HG03432 (cell line): ENCODE measurements at regions not wholly inside any gene's neighbourhood (a gene's known extent, or its start where the extent isn't known, plus 50 kb on each side); places are given as distances from the start of the nearest gene placed in this dataset.
"Not testable (repeated sequence)": the region's sequence is repeated elsewhere in the genome, so short reads cannot be mapped to it uniquely, and the experiment has no call there.

Source experiments
- ATAC-seq: cut with Tn5 transposase; IDR thresholded peaks from one replicate; pipeline ENCODE4 v1.9.1; 2021; ENCODE audit warnings: mild to moderate bottlenecking, moderate library complexity; ENCODE audit not compliant: unreplicated experiment

DNA sequence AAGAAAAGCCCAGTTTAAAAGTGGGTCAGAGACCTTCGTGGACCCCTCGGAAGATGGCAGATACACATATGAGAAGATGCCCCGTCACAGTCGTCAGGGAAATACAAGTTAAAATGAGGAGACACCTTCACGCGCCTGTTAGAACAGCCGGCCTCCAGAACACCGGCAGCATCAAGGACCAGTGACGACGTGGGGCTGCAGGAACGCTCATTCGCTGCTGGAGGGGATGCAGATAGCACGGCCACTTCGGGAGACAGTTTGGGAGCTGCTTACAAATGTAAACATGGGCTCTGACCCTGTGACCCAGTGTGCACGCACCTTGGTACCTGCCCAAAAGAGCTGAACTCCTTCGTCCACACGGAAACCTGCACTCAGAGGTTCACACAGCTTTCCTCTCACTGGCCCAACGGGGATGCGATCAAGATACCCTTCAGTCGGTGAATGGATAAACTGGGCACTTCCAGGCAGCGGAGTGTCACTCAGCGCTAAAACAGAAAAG lies 83.7 kb upstream of the CTDP1 start:
- no peak for ATAC-seq

DNA sequence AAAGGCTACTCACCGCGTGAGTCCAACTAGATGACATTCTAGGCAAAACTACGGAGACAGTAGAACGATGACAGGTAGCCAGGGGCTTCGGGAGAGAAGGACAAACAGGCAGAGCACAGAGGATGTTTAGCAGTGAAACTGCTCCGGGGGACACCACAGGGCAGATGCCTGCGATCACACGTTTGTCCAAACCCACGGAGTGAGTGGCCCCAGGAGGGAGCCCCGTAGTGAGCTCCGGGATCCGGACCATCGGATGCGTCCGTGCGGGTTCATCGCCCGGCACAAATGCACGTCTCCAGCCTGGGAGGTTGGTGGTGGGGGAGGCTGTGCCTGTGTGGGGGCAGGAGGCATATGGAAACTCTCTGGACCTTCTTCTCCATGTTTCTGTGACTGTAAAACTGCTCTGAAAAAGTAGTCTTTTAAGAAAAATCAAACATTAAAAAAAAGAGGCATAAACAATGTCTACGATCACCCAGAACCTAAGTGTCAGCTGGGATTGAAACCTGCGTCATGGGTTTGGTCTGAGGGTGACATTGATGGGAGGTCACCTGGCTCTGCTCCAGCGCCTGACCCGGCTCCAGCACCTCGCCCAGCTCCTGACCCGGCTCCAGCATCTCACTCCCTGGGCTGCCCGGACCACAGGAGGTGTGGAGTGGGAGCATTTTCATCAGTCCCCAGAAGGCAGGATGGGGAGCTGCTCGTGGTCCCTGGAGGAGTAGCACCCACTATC lies 83.0 kb upstream of the CTDP1 start:
- no peak for ATAC-seq

DNA sequence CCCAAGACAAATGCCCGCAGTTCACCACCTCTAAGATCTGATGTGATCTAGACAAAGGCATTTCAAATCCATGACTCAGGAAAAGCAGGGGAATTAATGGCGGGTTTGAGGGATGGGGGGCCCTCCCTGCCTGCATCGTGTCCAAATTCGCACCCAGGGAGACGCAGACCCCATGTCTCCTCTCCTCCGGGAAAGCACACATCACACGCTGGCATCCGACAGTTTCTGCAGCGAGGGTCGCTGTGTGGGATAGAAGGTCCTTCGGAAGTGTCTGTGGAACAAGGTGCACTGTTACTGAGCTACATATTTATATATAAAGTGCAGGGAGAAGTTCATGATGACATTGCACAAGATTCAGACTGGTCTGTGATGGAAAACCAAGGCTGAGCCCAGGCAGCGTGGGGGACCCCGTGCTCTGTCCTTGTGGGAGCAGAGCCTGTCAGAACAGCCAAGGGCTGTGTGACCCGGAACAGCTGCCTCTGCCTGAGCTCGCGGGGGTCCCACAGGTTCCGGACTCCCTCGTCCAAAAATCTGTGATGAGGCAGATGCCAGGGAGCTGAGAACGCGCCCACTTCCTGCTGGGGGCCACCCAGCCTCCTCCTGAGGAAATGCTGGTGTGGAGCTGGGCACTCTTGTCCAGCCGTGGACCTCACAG lies 82.3 kb upstream of the CTDP1 start:
- ATAC-seq: no peak

DNA sequence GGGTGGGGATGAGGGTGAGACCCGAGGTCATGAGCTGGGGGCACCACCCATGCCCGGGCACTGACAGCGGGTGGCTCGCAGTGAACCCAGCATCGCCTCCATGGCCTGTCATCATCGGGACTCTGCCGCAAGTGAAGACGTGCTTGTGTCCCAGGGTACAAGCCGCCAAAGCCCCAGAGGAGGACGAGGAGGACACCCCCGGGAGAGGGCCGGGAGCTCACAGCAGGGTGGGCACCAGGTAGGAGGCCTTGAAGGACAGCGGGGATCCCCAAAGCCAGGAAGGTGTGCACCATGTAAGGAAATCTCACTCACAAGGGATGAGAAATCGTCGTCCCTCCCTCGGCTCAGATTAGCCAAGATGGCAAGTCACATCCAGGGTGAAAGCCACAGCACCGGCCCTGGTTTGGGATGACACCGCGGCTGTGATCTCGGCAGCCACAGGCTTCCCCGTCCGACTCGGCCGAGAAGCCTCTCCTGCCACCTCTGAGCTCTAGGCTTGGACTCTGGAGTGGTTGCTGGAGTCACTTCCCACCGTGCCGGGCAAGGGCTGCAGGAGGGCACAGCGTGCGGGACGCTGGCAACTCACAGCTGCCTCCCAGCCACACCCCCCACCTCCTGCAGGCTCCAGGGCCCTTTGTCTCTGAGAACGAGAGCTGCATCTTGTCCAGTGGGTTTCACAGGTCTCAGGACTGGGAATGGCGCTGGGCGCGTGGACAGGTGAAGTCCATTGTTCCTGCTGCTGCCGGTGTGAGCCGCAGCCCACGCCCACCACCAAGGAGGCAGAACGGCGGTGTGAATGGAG lies 81.6 kb upstream of the CTDP1 start:
- no peak for ATAC-seq

DNA sequence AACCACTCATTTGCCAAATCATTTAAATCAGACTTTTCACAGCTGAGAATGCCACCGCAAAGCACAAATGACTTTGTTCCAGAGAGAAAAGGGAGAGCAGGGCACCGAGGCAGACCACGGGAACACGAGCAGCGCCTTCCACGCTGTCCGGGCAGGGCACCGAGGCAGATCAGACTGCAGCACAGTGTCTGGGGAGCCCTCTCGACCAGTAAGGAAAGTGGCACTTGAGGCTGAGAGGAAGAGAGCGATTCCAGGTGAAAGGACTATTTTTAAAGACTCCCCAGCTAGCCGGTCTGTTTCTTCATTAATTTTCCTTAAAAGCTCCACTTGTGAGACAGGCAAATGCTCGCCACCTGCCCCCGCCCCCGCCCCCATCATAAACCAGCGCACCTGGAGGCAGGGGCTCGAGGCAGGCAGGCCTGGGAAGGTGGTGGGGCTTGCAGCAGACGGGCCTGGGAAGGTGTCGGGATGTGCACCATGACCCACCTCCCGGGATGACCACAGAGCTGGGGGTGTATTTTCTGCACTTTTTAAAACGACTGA lies 80.9 kb upstream of the CTDP1 start:
- no peak for ATAC-seq

DNA sequence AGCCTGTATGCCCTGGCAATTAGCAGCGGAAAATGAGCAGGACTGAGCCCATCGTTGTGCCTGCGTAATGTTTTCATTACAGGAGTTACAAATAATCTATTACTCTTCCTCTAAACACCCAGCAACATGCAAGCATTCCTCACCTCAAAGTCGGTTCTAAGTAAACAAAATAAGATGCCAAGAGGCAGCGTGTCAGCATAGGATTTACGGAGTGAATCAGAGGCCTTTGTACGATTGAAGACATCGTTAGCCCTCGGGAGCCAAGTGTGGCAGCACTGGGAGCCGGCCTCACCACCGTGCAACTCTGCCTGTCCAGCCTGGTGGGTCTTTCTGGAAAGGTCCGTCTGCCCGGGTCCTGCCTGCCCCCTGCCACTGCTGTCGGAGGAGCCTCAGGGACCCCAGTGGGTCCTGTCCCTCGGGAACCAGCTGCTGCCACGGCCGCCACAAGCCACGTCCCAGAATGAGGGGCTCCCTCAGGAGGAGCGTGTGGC lies 80.1 kb upstream of the CTDP1 start:
- ATAC-seq: no peak

DNA sequence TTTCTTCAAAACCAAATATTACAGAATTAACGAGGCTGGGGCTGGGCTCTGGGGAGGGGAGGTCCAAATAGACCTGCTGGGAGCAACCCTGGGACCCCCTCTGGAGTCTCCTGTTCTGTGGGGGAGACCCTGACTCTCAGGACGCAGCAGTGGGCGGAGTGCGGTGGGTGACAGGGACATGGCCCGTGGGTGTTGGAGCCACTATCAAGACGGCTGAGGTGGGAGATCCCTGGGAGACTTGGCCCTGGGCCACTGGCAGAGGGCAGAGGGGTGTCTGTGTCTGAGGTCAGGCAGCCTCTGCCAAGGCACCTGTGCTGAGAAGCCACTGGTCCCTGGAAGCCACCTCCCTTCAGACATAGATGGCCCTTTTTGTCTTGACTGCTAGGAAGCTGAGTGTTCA lies 79.5 kb upstream of the CTDP1 start:
- ATAC-seq: no peak

DNA sequence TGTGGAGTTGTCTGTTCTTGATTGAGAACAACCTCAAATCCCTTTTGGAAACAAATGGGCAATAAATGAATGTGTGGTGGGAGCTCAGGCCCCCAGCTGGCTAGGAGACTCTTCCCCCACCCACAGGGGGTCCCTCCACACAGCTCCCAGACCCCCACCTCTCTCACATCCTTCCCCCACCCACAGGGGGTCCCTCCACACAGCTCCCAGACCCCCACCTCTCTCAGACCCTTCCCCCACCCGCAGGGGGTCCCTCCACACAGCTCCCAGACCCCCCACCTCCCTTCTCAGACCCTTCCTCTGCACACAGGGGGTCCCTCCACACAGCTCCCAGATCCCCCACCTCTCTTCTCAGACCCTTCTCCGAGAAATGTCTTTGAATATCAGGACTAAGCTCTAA lies 79.0 kb upstream of the CTDP1 start:
- no peak for ATAC-seq

DNA sequence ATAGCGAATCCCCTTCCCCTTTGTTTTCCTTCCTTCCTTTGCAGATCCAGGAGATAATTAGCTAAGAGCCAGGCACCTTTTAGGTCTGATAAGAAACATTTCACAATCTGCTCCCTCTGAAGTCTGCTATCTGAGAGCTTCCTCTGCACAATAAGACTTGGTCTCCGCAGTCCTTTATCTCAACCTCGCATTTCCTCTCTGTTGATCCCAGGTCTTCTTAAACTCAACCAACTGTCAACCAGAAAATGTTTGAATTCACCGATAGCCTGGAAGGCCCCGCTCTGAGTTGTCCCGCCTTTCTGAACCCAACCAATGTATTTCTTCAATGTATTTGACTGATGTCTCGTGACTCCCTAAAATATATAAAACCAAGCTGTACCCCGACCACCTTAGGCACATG lies 78.4 kb upstream of the CTDP1 start:
- ATAC-seq: no peak

DNA sequence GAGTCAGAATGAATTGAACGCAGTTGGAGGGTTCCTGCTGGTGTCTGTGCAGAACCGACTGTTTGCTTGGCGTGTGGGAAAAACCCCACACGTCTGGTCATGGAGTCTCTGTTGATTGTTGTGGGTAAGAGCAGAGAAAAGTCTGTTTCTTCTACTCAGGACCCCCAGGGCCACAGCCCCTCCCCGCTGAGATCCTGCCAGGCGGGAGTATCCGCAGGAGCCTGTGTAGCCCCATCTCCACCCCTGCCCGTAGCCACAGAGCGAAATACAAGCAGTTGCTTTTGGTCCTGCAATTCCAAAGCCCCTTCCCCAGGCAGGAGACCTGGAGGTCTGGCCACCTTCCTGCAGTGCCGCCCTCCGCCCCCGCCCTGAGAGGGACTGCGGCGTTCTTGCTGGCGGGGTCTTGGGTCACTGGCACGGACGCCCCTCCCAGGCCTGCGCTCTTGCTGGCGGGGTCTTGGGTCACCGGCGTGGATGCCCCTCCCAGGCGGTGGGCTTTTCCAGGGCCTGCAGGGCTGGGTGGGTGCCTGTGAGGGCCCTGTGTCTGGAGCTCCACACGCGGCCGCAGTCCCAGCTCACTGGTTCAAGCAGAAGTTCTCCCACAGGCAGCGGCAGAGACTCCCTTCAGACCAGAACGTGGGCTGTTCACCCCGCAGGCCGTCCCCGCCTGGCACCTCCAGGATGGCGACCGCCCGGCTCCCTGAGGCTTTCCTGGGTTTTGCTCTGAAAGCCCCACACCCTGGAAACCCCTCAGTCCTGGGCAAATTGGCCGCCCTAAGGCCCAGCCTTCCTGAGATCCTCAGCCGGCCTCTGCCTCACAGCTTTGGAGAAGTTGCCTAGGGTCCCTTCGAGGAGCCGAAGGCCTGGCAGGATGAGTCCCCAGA lies 76.0 kb upstream of the CTDP1 start:
- no peak for ATAC-seq

DNA sequence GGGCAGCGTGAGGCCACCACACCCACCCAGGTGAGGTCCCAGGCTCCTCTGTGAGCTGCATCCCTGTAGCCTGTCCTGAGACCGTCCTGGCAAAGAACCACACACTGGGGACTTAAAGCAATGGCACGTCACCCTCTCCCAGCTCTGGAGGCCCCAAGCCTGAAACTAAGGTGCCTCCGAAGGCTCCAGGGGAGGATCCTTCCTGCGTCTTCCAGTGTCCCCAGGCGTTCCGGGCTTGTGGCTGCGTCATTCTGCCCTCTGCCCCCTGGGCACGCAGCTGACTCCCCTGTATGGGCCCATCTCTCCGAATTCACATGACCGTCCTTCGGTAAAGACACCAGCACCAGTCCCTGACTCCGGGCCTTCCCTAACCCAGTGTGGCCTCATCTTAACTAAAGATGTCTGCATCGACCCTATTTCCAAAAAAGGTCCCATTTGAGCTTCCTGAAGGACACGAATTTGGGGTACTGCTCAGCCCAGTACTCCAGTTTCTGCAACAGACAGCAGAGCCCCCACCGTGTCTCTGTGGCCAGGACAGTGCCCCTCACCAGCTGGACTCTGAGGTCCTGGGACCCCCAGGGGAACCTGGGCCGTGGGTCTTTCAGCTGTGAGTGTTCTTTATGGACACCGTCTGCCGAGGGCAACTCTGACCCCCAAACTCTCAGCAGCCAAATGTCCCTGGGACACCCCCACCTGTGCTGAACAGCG lies 75.2 kb upstream of the CTDP1 start:
- ATAC-seq: no peak

DNA sequence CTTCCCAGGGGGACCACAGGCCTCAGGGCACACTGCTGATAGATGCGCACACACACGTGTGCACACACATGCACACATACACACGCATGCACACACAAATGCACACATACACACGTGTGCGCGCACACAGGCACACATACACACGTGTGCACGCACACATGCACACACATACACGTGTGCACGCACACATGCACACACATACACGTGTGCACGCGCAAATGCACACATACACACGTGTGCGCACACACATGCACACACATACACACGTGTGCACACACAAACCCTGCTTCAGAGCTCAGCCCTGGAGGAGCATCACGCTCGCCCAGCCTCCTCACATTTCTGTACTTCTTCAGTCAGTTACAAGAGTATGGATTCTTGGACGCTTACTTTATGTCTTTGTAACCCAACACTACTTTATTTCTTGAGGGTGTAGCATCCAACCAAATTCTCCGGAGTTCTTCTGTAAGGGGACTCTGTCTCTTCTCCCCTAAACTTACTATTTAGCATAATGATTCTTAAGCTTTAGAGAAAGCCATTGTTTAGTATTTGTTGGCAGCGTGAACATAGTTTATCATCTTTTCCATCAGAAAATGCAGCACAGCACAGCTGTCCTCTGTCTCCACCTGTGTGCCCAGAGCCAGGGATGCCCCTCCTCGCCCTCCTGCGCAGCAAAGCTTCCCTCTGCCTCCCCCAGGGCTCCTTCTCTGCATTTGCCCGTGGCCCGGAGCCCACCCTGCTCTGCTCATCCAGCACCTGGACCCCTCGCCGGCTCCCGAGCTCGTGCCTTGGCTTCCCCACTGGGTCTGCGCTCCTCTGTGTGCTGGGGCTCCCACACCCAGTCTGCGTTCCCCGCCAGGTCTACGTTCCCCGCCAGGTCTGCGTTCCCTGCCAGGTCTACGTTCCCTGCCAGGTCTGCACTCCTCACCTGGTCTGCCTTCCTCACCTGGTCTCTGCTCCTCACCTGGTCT lies 74.4 kb upstream of the CTDP1 start:
- ATAC-seq: no peak

DNA sequence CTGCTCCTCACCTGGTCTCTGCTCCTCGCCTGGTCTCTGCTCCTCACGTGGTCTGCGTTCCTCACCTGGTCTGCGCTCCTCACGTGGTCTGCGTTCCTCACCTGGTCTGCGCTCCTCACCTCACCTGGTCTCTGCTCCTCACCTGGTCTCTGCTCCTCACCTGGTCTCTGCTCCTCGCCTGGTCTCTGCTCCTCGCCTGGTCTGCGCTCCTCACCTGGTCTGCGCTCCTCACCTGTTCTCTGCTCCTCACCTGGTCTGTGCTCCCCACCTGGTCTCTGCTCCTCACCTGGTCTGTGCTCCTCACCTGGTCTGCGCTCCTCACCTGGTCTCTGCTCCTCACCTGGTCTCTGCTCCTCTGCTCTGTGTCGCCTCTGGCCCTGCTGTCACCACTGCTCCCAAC lies 73.5 kb upstream of the CTDP1 start:
- ATAC-seq: not testable (repeated sequence)

DNA sequence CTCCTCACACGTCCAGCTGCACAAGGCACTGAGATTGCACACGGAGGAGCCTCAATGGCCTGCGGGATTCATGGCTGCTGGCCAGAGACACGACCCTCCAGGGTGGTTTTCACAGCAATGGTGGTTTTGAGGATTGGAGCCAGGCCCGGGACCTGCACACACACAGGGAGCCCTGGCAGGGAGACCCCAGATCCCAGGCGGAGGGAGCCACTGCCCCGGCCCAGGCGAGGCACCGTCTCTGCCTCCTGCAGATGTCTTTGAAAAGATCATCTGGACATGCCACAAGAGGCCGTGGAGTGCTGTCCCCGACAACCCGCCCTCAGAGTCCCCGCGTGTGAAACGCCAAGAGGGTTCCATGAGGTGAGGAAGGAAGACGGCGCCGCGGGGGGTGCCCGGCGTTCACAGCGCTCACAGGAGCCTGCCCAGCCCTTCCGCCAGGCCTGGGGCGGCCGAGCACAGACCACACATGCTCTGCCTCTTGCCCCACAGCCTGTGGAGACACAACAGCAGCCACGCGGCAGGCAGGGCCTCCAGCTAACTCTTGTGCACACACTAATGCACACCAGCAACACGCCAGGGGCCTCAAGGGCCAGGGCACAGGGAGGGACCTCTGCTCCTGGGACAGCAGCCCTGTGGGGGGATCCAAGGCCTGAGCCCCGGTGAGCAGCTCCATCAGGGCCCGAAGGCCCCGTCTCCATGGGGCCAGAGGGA lies 72.8 kb upstream of the CTDP1 start:
- no peak for ATAC-seq

DNA sequence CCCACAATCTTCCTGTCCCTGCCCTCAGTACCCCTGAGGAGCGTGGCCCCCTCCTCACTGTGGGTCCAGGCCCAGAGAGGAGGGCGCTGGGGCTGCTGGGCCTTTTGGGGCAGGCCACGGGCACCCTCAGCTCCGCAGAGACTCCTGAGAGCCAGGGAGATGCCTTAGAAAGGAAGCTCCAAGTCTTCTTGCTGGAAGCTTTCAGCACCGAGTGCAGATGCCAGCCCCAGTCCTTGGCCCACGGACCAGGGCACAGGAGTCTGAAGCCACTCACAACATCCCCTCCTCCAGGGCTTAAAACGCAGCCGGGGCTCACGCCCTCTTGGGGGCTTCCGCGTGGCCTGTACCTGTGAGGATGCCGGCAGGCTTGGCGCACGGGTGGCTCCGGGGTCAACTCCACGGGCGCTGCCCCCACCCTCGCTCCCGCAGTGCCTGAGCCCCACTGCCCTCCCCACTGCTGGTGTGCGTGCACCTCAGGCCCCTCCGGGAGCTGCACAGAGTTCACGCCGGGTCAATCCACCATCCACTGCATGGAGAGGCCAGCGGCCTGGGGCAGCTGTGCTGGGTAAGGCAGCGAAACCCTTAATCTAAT lies 72.1 kb upstream of the CTDP1 start:
- no peak for ATAC-seq

DNA sequence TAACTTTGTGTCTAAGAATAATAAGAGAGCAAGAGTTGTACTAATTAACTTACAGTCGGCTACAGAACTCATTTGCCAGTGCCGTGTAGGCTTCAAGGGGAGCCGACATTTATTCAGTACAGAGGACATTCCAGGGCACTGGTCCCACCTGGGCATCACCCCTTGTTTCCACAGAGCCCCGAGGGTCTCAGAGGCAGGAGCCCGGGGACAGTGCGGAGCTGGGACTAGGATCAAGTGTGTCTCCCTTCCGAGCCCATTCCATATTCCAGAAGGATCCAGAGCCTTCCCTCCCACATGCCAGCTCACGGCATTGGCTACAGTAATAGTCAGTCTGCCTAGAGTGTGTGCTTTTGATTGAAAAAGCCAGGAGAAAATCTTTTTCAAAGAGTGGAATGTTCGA lies 71.5 kb upstream of the CTDP1 start:
- ATAC-seq: no peak

DNA sequence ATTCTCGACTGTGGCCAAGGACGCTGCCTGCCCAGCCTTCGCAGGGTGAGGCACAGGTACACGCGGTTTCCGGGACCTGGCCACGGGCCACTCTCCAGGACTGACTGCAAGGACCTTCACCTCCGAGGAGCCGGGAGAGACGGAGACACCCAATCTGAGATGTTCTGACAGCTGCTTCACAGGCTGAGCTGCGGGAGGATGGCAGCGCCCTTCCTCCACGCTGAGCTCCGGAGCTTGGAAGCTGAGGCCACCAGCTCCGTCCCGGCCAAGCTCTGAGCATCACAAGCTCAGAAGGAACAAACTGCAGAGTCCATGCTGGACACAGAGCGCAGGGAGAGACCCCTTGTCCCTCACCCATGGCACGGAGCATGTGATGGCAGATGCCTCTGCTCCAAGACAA lies 71.1 kb upstream of the CTDP1 start:
- no peak for ATAC-seq
